IMR-90 (cell line): ENCODE measurements at regions not wholly inside any gene's neighbourhood (a gene's known extent, or its start where the extent isn't known, plus 50 kb on each side); places are given as distances from the start of the nearest gene placed in this dataset.

Experiments
- ATAC-seq: fragments of 200-7000 bp; cut with Tn5 transposase; 2 replicates; pipeline ENCODE4 v1.9.1; 2020; ENCODE audit warnings: low read depth, mild to moderate bottlenecking, moderate library complexity
- BruUV-seq: library from RNA; stranded (reverse); fragments of 400-500 nt; replicated peaks from 2 replicates; lab custom pipeline; 2021; lab: Mats Ljungman, UMichigan
- CTCF ChIA-PET: fragments of 300-600 bp; formaldehyde crosslinking; extraction: SDS; loops from one replicate; lab custom pipeline; 2021; ENCODE audit warnings: antibody characterized with exemption; lab: Yijun Ruan, JAX
- POLR2A ChIA-PET: fragments of 300-600 bp; sonication (Branson Sonifier 250); formaldehyde crosslinking; loops from one replicate; lab custom pipeline; 2022; ENCODE audit warnings: antibody characterized with exemption; ENCODE audit not compliant: unreplicated experiment; lab: Charles Lee
- DNase-seq: peaks from one replicate; pipeline ENCODE4 v3.0.0; 2013
- H2AFZ ChIP-seq: replicated peaks from 2 replicates; pipeline ENCODE3; 2013; ENCODE audit warnings: low read length, mild to moderate bottlenecking; ENCODE audit not compliant: poor library complexity
- H2AK5ac ChIP-seq: 2 replicates; pipeline ENCODE4 v1.6.1; 2013; ENCODE audit warnings: low read depth, low read length, inconsistent platforms
- H2AK9ac ChIP-seq: replicated peaks from 2 replicates; pipeline ENCODE3; 2013; ENCODE audit warnings: mild to moderate bottlenecking, low read depth, low read length, moderate library complexity; ENCODE audit not compliant: poor library complexity
- H2BK120ac ChIP-seq: 2 replicates; pipeline ENCODE4 v1.6.1; 2013; ENCODE audit warnings: low read depth, low read length, inconsistent platforms
- H2BK15ac ChIP-seq: 3 replicates; pipeline ENCODE4 v1.6.1; 2013; ENCODE audit warnings: low read depth, low read length, inconsistent platforms
- H2BK20ac ChIP-seq: 2 replicates; pipeline ENCODE4 v1.6.1; 2013; ENCODE audit warnings: low read depth, mild to moderate bottlenecking, inconsistent platforms, low read length, moderate library complexity
- H2BK5ac ChIP-seq: 2 replicates; pipeline ENCODE4 v1.6.1; 2013; ENCODE audit warnings: mild to moderate bottlenecking, low read depth, low read length, inconsistent platforms; ENCODE audit not compliant: poor library complexity, severe bottlenecking
- H3K14ac ChIP-seq: replicated peaks from 2 replicates; pipeline ENCODE4 v1.6.1; 2013; ENCODE audit warnings: low read depth, low read length, inconsistent platforms
- H3K18ac ChIP-seq: 2 replicates; pipeline ENCODE4 v1.6.1; 2013; ENCODE audit warnings: low read depth, low read length, control low read depth
- H3K23ac ChIP-seq: 2 replicates; pipeline ENCODE4 v1.6.1; 2013; ENCODE audit warnings: low read depth, low read length, inconsistent platforms
- H3K27ac ChIP-seq: 2 replicates; pipeline ENCODE4 v1.5.1; 2013; ENCODE audit warnings: mild to moderate bottlenecking, control low read depth, low read length; ENCODE audit not compliant: insufficient read depth
- H3K27me3 ChIP-seq: 2 replicates; pipeline ENCODE4 v1.6.1; 2013; ENCODE audit warnings: low read length; ENCODE audit not compliant: control insufficient read depth, insufficient read depth
- H3K36me3 ChIP-seq: 2 replicates; pipeline ENCODE4 v1.6.1; 2013; ENCODE audit warnings: low read length, mixed read lengths; ENCODE audit not compliant: control insufficient read depth, insufficient read depth
- H3K4ac ChIP-seq: 2 replicates; pipeline ENCODE4 v1.6.1; 2013; ENCODE audit warnings: low read depth, low read length, inconsistent platforms
- H3K4me1 ChIP-seq: 2 replicates; pipeline ENCODE4 v1.6.1; 2013; ENCODE audit warnings: low read length, mixed read lengths; ENCODE audit not compliant: control insufficient read depth, insufficient read depth
- H3K4me2 ChIP-seq: 2 replicates; pipeline ENCODE4 v1.6.1; 2013; ENCODE audit warnings: low read depth, mild to moderate bottlenecking, control low read depth, low read length, moderate library complexity
- H3K4me3 ChIP-seq: 2 replicates; pipeline ENCODE4 v1.5.1; 2013; ENCODE audit warnings: low read depth, mild to moderate bottlenecking, control low read depth, low read length, moderate library complexity; ENCODE audit not compliant: insufficient read depth
- H3K56ac ChIP-seq: 2 replicates; pipeline ENCODE4 v1.6.1; 2013; ENCODE audit warnings: low read length, inconsistent platforms; ENCODE audit not compliant: insufficient read depth; ENCODE audit errors: extremely low read depth
- H3K79me1 ChIP-seq, 2 experiments: 2 replicates each; pipeline ENCODE4 v1.6.1; 2013; ENCODE audit warnings: low read length in 2 of 2, inconsistent platforms in 1 of 2, low read depth in 1 of 2
- H3K9ac ChIP-seq: 2 replicates; pipeline ENCODE4 v1.6.1; 2013; ENCODE audit warnings: low read depth, low read length, control low read depth
- H3K9me1 ChIP-seq: 2 replicates; pipeline ENCODE4 v1.6.1; 2013; ENCODE audit warnings: low read length, inconsistent platforms; ENCODE audit not compliant: insufficient read depth
- H3K9me3 ChIP-seq: 2 replicates; pipeline ENCODE4 v1.6.1; 2013; ENCODE audit warnings: low read length; ENCODE audit not compliant: control insufficient read depth, insufficient read depth
- H4K20me1 ChIP-seq: 2 replicates; pipeline ENCODE4 v1.6.1; 2013; ENCODE audit warnings: low read length, inconsistent platforms; ENCODE audit not compliant: insufficient read depth
- H4K5ac ChIP-seq: 2 replicates; pipeline ENCODE4 v1.6.1; 2013; ENCODE audit warnings: mild to moderate bottlenecking, low read depth, low read length, control low read depth
- H4K8ac ChIP-seq, 2 experiments: 2 replicates each; pipeline ENCODE4 v1.6.1; 2013; ENCODE audit warnings: low read depth in 2 of 2, low read length in 2 of 2, control low read depth in 1 of 2, inconsistent platforms in 1 of 2
- H4K91ac ChIP-seq: 2 replicates; pipeline ENCODE4 v1.6.1; 2013; ENCODE audit warnings: low read depth, low read length, inconsistent platforms; ENCODE audit not compliant: insufficient read depth
- BHLHE40 ChIP-seq: fragments of 150-350 bp; IDR thresholded peaks from 2 replicates; pipeline ENCODE4 v1.6.1; 2016; ENCODE audit warnings: mild to moderate bottlenecking, low read depth, low read length
- CEBPB ChIP-seq: IDR thresholded peaks from 2 replicates; pipeline ENCODE4 v1.6.1; 2012; ENCODE audit warnings: low read depth, low read length, improper control_type of control experiment
- CHD1 ChIP-seq: IDR thresholded peaks from 2 replicates; pipeline ENCODE4 v1.6.1; 2012; ENCODE audit warnings: low read depth, low read length, improper control_type of control experiment
- ELK1 ChIP-seq: fragments of 150-350 bp; IDR thresholded peaks from 2 replicates; pipeline ENCODE4 v1.6.1; 2016; ENCODE audit warnings: low read depth, mild to moderate bottlenecking, low read length, moderate library complexity, borderline replicate concordance
- FOS ChIP-seq: fragments of 150-350 bp; IDR thresholded peaks from 2 replicates; pipeline ENCODE4 v1.6.1; 2016; ENCODE audit warnings: low read depth, low read length
- MAFK ChIP-seq: IDR thresholded peaks from 2 replicates; pipeline ENCODE4 v1.6.1; 2012; ENCODE audit warnings: low read depth, low read length, improper control_type of control experiment
- MAZ ChIP-seq: IDR thresholded peaks from 2 replicates; pipeline ENCODE4 v1.6.1; 2012; ENCODE audit warnings: low read depth, mild to moderate bottlenecking, low read length, improper control_type of control experiment, moderate library complexity, borderline replicate concordance
- MXI1 ChIP-seq: IDR thresholded peaks from 2 replicates; pipeline ENCODE4 v1.6.1; 2012; ENCODE audit warnings: low read depth, mild to moderate bottlenecking, low read length, moderate library complexity, borderline replicate concordance
- NFE2L2 ChIP-seq: fragments of 150-350 bp; IDR thresholded peaks from 2 replicates; pipeline ENCODE4 v1.6.1; 2016; ENCODE audit warnings: low read depth, mild to moderate bottlenecking, low read length
- POLR2A ChIP-seq: IDR thresholded peaks from 2 replicates; pipeline ENCODE4 v1.6.1; 2012; ENCODE audit warnings: mild to moderate bottlenecking, low read depth, low read length
- RAD21 ChIP-seq: IDR thresholded peaks from 2 replicates; pipeline ENCODE4 v1.6.1; 2012; ENCODE audit warnings: low read length, improper control_type of control experiment
- RCOR1 ChIP-seq: IDR thresholded peaks from 2 replicates; pipeline ENCODE4 v1.6.1; 2012; ENCODE audit warnings: mild to moderate bottlenecking, low read length, improper control_type of control experiment; ENCODE audit not compliant: insufficient replicate concordance
- RFX5 ChIP-seq: IDR thresholded peaks from 2 replicates; pipeline ENCODE4 v1.8.0; 2012; ENCODE audit warnings: low read depth, mild to moderate bottlenecking, low read length, moderate library complexity
- SMC3 ChIP-seq: fragments of 150-350 bp; IDR thresholded peaks from 2 replicates; pipeline ENCODE4 v1.6.1; 2016; ENCODE audit warnings: low read depth, mild to moderate bottlenecking, antibody characterized with exemption, low read length, moderate library complexity
- USF2 ChIP-seq: fragments of 150-350 bp; IDR thresholded peaks from 2 replicates; pipeline ENCODE4 v1.6.1; 2017; ENCODE audit warnings: mild to moderate bottlenecking, antibody characterized with exemption, low read length, low read depth
- WGBS, 2 experiments: methylation state at CpG; one replicate each; pipeline versions ENCODE4 v1.1.5 to v1.1.7; 2013; ENCODE audit warnings: missing lambda C conversion rate in 2 of 2; ENCODE audit not compliant: insufficient read length in 1 of 2; ENCODE audit errors: extremely low coverage in 2 of 2; 5-methylcytosine and 5-hydroxymethylcytosine counted together
- dilution Hi-C: fragments of 300-500 bp; cut with HindIII; formaldehyde crosslinking; loops from one replicate; pipeline ENCODE4 v1.14.3; 2018; ENCODE audit warnings: low sequenced_read_pairs; ENCODE audit not compliant: unreplicated experiment
- in situ Hi-C: fragments of 300-500 bp; cut with MboI; formaldehyde crosslinking; loops from 3 replicates; pipeline ENCODE4 v1.14.3; 2019; ENCODE audit warnings: low sequenced_read_pairs, inconsistent platforms, mixed read lengths
- intact Hi-C: fragments of 100-400 bp; cut with micrococcal nuclease; formaldehyde crosslinking; loops from 2 replicates; pipeline ENCODE4 v1.10.0; 2022
- TF ChIP-seq, protein P1 (sequence below): conservative IDR thresholded peaks from 2 replicates; pipeline ENCODE4 v1.5.1; 2012; ENCODE audit warnings: mild to moderate bottlenecking, low read depth, low read length, improper control_type of control experiment

GRCh38 chr19:28457620-28458019 lies 755.3 kb downstream of the UQCRFS1 start:
- Histone ChIP-seq H3K27ac (no peak overlapping the region), H2BK120ac (no peak overlapping the region), H3K23ac (no peak overlapping the region), H4K5ac (no peak overlapping the region), H3K4me2 (no peak overlapping the region), H2AK9ac (no peak overlapping the region), H3K27me3 (no peaks in the 10 kb centered on the region), H3K9me3 (peaks cover 18% of the 10 kb centered on the region), H2AK5ac (no peak overlapping the region), H2BK20ac (no peak overlapping the region), H4K91ac (no peak overlapping the region), H3K18ac (no peak overlapping the region), H3K56ac (no peak overlapping the region), H2BK5ac (no peak overlapping the region), H2AFZ (no peak overlapping the region), H3K4ac (no peak overlapping the region), H4K8ac (no peak overlapping the region), H3K9me1 (no peaks in the 10 kb centered on the region), H3K14ac (no peak overlapping the region), H3K9ac (no peak overlapping the region), H3K4me1 (no peaks in the 10 kb centered on the region), H3K79me1 (no peaks in the 10 kb centered on the region), H4K20me1 (no peaks in the 10 kb centered on the region), H3K36me3 (no peaks in the 10 kb centered on the region), H3K4me3 (no peak overlapping the region), H2BK15ac (no peak overlapping the region)
- ATAC-seq = no peak
- no TSS peak for BruUV-seq
- in situ Hi-C loops = no loop called here
- ChIA-PET CTCF (no interaction called here), POLR2A (no interaction called here)
- no peak for DNase-seq
- dilution Hi-C loops = no loop called here
- intact Hi-C loops = no loop called here
- TF ChIP-seq POLR2A (no peak), RFX5 (no peak), BHLHE40 (no peak), CEBPB (no peak), CHD1 (no peak), MAZ (no peak), USF2 (no peak), RAD21 (no peak), ELK1 (no peak), FOS (no peak), MXI1 (no peak), MAFK (no peak), SMC3 (no peak), NFE2L2 (no peak), RCOR1 (no peak)
- TF ChIP-seq, protein P1, sequence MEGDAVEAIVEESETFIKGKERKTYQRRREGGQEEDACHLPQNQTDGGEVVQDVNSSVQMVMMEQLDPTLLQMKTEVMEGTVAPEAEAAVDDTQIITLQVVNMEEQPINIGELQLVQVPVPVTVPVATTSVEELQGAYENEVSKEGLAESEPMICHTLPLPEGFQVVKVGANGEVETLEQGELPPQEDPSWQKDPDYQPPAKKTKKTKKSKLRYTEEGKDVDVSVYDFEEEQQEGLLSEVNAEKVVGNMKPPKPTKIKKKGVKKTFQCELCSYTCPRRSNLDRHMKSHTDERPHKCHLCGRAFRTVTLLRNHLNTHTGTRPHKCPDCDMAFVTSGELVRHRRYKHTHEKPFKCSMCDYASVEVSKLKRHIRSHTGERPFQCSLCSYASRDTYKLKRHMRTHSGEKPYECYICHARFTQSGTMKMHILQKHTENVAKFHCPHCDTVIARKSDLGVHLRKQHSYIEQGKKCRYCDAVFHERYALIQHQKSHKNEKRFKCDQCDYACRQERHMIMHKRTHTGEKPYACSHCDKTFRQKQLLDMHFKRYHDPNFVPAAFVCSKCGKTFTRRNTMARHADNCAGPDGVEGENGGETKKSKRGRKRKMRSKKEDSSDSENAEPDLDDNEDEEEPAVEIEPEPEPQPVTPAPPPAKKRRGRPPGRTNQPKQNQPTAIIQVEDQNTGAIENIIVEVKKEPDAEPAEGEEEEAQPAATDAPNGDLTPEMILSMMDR = no peak
- WGBS, 2 experiments = no CpG with 5 or more reads among the region's 2 CpGs
